GM23338 (cell line): ENCODE measurements at regions not wholly inside any gene's neighbourhood (a gene's known extent, or its start where the extent isn't known, plus 50 kb on each side); places are given as distances from the start of the nearest gene placed in this dataset.

Experiments used
- ATAC-seq: fragments of 200-7000 bp; cut with Tn5 transposase; 3 replicates; pipeline ENCODE4 v1.9.1; 2020
- DNase-seq: peaks from one replicate; pipeline ENCODE4 v3.0.0-alpha.2; 2015; ENCODE audit warnings: low spot score
- H2AFZ ChIP-seq: fragments of 200-600 bp; sonication (generic); 2 replicates; pipeline ENCODE4 v1.8.0; 2016; ENCODE audit warnings: antibody characterized with exemption, mild to moderate bottlenecking, moderate library complexity
- H3F3A ChIP-seq: fragments of 200-600 bp; sonication (generic); replicated peaks from 2 replicates; pipeline ENCODE4 v1.8.0; 2017; ENCODE audit warnings: antibody characterized with exemption, mixed run types, low read depth
- H3K27ac ChIP-seq: fragments of 200-600 bp; sonication (generic); 2 replicates; pipeline ENCODE4 v1.6.1; 2016; ENCODE audit warnings: low read depth
- H3K27me3 ChIP-seq: fragments of 200-600 bp; sonication (generic); 2 replicates; pipeline ENCODE4 v1.8.0; 2016; ENCODE audit warnings: mild to moderate bottlenecking, mixed run types, moderate library complexity; ENCODE audit not compliant: insufficient read depth
- H3K36me3 ChIP-seq: fragments of 200-600 bp; sonication (generic); 2 replicates; pipeline ENCODE4 v1.8.0; 2016; ENCODE audit warnings: mild to moderate bottlenecking; ENCODE audit not compliant: insufficient read depth
- H3K4me1 ChIP-seq: fragments of 200-600 bp; sonication (generic); 2 replicates; pipeline ENCODE4 v1.8.0; 2016; ENCODE audit warnings: mild to moderate bottlenecking, moderate library complexity; ENCODE audit not compliant: insufficient read depth
- H3K4me2 ChIP-seq: fragments of 200-600 bp; sonication (generic); 2 replicates; pipeline ENCODE4 v1.7.1; 2017; ENCODE audit warnings: mixed run types
- H3K4me3 ChIP-seq: fragments of 200-600 bp; sonication (generic); 2 replicates; pipeline ENCODE4 v1.6.1; 2016; ENCODE audit warnings: mixed run types
- H3K79me2 ChIP-seq: fragments of 200-600 bp; sonication (generic); replicated peaks from 2 replicates; pipeline ENCODE4 v1.8.0; 2017; ENCODE audit warnings: mild to moderate bottlenecking; ENCODE audit not compliant: insufficient read depth
- H3K9me2 ChIP-seq: fragments of 200-600 bp; sonication (generic); 2 replicates; pipeline ENCODE4 v1.8.0; 2017; ENCODE audit not compliant: insufficient read depth
- H4K20me1 ChIP-seq: fragments of 200-600 bp; sonication (generic); replicated peaks from 2 replicates; pipeline ENCODE4 v1.8.0; 2017; ENCODE audit warnings: mild to moderate bottlenecking; ENCODE audit not compliant: insufficient read depth
- H3K27ac Mint-ChIP-seq: 2 replicates; pipeline ENCODE4 v1.8.0; 2020; ENCODE audit warnings: inconsistent platforms, mild to moderate bottlenecking, moderate library complexity, mixed read lengths
- H3K27me3 Mint-ChIP-seq: 3 replicates; pipeline ENCODE4 v1.8.0; 2022; ENCODE audit warnings: low read depth, mild to moderate bottlenecking, moderate library complexity, mixed read lengths, inconsistent platforms; ENCODE audit not compliant: insufficient read depth, poor library complexity
- H3K36me3 Mint-ChIP-seq: 3 replicates; pipeline ENCODE4 v1.8.0; 2021; ENCODE audit warnings: low read depth, mild to moderate bottlenecking, inconsistent platforms, moderate library complexity, mixed read lengths
- H3K4me1 Mint-ChIP-seq: 3 replicates; pipeline ENCODE4 v1.8.0; 2020; ENCODE audit warnings: mild to moderate bottlenecking, inconsistent platforms, mixed read lengths
- H3K4me3 Mint-ChIP-seq: 3 replicates; pipeline ENCODE4 v1.8.0; 2021; ENCODE audit warnings: moderate library complexity, mild to moderate bottlenecking, inconsistent platforms, mixed read lengths
- H3K9me3 Mint-ChIP-seq: 3 replicates; pipeline ENCODE4 v1.8.0; 2020; ENCODE audit warnings: moderate library complexity, mild to moderate bottlenecking, inconsistent platforms, mixed read lengths
- CTCF ChIP-seq, 2 experiments: fragments of 200-600 bp in 1 of 2; sonication (generic) in 1 of 2; conservative IDR thresholded peaks; 2 replicates each; pipeline versions ENCODE4 v1.5.1 to v1.6.1; 2016 to 2017; ENCODE audit warnings: antibody characterized with exemption in 2 of 2, low read depth in 2 of 2, mild to moderate bottlenecking in 2 of 2, moderate library complexity in 1 of 2
- EZH2 ChIP-seq: fragments of 200-600 bp; sonication (generic); IDR thresholded peaks from one replicate; pipeline ENCODE4 v1.8.0; 2017; ENCODE audit warnings: antibody characterized with exemption, mild to moderate bottlenecking, low read depth; ENCODE audit not compliant: unreplicated experiment
- EZH2phosphoT487 ChIP-seq: fragments of 200-600 bp; sonication (generic); IDR thresholded peaks from one replicate; pipeline ENCODE4 v1.8.1; 2018; ENCODE audit warnings: antibody characterized with exemption; ENCODE audit not compliant: unreplicated experiment
- NANOG ChIP-seq: IDR thresholded peaks from 2 replicates; pipeline ENCODE4 v1.6.1; 2016; ENCODE audit warnings: antibody characterized with exemption, borderline replicate concordance
- POLR2AphosphoS5 ChIP-seq: IDR thresholded peaks from 2 replicates; pipeline ENCODE4 v1.6.1; 2016; ENCODE audit warnings: antibody characterized with exemption, low read depth
- REST ChIP-seq: IDR thresholded peaks from one replicate; pipeline ENCODE4 v1.6.1; 2018; ENCODE audit warnings: antibody characterized with exemption; ENCODE audit not compliant: unreplicated experiment
- STAT1 ChIP-seq: IDR thresholded peaks from one replicate; pipeline ENCODE4 v1.6.1; 2016; ENCODE audit warnings: antibody characterized with exemption; ENCODE audit not compliant: unreplicated experiment
- ZNF114 ChIP-seq: fragments of 250-450 bp; sonication (Bioruptor Pico); IDR thresholded peaks from 2 replicates; pipeline ENCODE4 v1.5.0; 2020; ENCODE audit warnings: mild to moderate bottlenecking, moderate library complexity
- ZNF331 ChIP-seq: fragments of 250-450 bp; sonication (Bioruptor Pico); IDR thresholded peaks from 2 replicates; pipeline ENCODE4 v1.5.0; 2020; ENCODE audit warnings: low read depth, mild to moderate bottlenecking, moderate library complexity
- ZNF462 ChIP-seq: fragments of 250-450 bp; sonication (Bioruptor Pico); IDR thresholded peaks from 2 replicates; pipeline ENCODE4 v1.5.0; 2020; ENCODE audit warnings: mild to moderate bottlenecking, moderate library complexity

GRCh38 chr6:85185977-85186376 lies 263.9 kb upstream of the NT5E start:
- Histone ChIP-seq H3K4me3 (no peak overlapping the region), H3K36me3 (no peaks in the 10 kb centered on the region; the same call in 1 of the 2 replicates), H3K4me2 (no peak overlapping the region), H3K27ac (no peak overlapping the region), H4K20me1 (no peaks in the 10 kb centered on the region), H3K79me2 (no peaks in the 10 kb centered on the region), H3K9me2 (peaks cover 15% of the 10 kb centered on the region; the same call in 1 of the 2 replicates), H3K4me1 (no peaks in the 10 kb centered on the region), H2AFZ (no peak overlapping the region), H3K27me3 (no peaks in the 10 kb centered on the region), H3F3A (no peaks in the 10 kb centered on the region)
- no peaks in the 10 kb centered on the region for H3K36me3 Mint-ChIP-seq
- H3K9me3 Mint-ChIP-seq: peaks cover 7% of the 10 kb centered on the region; the same call in 1 of the 3 replicates
- H3K4me3 Mint-ChIP-seq: no peak overlapping the region
- no peak overlapping the region for H3K27ac Mint-ChIP-seq
- peaks cover 1% of the 10 kb centered on the region for H3K27me3 Mint-ChIP-seq
- no peak for TF ChIP-seq EZH2phosphoT487
- ATAC-seq: no peak
- H3K4me1 Mint-ChIP-seq: peaks cover 11% of the 10 kb centered on the region
- no peak for DNase-seq

- Mint-ChIP-seq H3K36me3 (no peaks in the 10 kb centered on the region), H3K4me3 (no peak overlapping the region), H3K9me3 (no peaks in the 10 kb centered on the region), H3K27me3 (peaks cover 1% of the 10 kb centered on the region), H3K4me1 (peaks cover 11% of the 10 kb centered on the region), H3K27ac (no peak overlapping the region)
- no peak overlapping the region for H3K4me2 ChIP-seq
- H4K20me1 ChIP-seq: no peaks in the 10 kb centered on the region
- H2AFZ ChIP-seq: no peak overlapping the region
- H3K79me2 ChIP-seq: no peaks in the 10 kb centered on the region
- H3F3A ChIP-seq: no peaks in the 10 kb centered on the region
- no peaks in the 10 kb centered on the region for H3K27me3 ChIP-seq
- no peak for DNase-seq
- no peaks in the 10 kb centered on the region for H3K36me3 ChIP-seq
- H3K4me1 ChIP-seq: no peaks in the 10 kb centered on the region
- H3K27ac ChIP-seq: no peak overlapping the region
- no peak for ATAC-seq
- H3K4me3 ChIP-seq: no peak overlapping the region
- H3K9me2 ChIP-seq: 0 out of 2 replicates have a peak, but pooled peaks cover 11% of the 10 kb centered on the region
- no peak for TF ChIP-seq REST
- TF ChIP-seq ZNF114: no peak
- TF ChIP-seq CTCF (conservative IDR thresholded peaks at IDR 0.05; ENCODE audit: low read depth in 2 of 2): no peak
- TF ChIP-seq ZNF331: no peak
- no peak for TF ChIP-seq POLR2AphosphoS5
- TF ChIP-seq NANOG: no peak
- TF ChIP-seq EZH2phosphoT487: no peak
- no peak for TF ChIP-seq STAT1
- no peak for TF ChIP-seq ZNF462 (CRISPR knock-in tag)
- TF ChIP-seq EZH2: no peak
Observed at GRCh38 chr6:85183841-85184240, 266.0 kb upstream of the NT5E start.
